CD14-positive monocyte (primary cell): ENCODE measurements at regions not wholly inside any gene's neighbourhood (a gene's known extent, or its start where the extent isn't known, plus 50 kb on each side); places are given as distances from the start of the nearest gene placed in this dataset.

Experiments
- DNase-seq, 3 donors: peaks; one replicate each; pipeline ENCODE4 v3.0.0-alpha.2; 2011 to 2022
- H2AFZ ChIP-seq: 2 replicates; pipeline ENCODE4 v1.6.0; 2012; ENCODE audit warnings: mild to moderate bottlenecking, low read depth, low read length, inconsistent platforms; ENCODE audit not compliant: insufficient read depth, poor library complexity, severe bottlenecking
- H3K27ac ChIP-seq, 2 donors: 1 replicate in 1 of 2; 2 replicates in 1 of 2; pipeline ENCODE4 v1.5.1; 2012 to 2013; ENCODE audit warnings: low read length in 2 of 2, control low read depth in 1 of 2, inconsistent platforms in 1 of 2, low read depth in 1 of 2, mild to moderate bottlenecking in 1 of 2
- H3K27me3 ChIP-seq, 2 donors: one replicate each; pipeline versions ENCODE4 v1.6.0 to v1.6.1; 2011 to 2013; ENCODE audit warnings: low read length in 2 of 2; ENCODE audit not compliant: control insufficient read depth in 2 of 2, insufficient read depth in 2 of 2
- H3K36me3 ChIP-seq, 2 donors: replicated peaks in 1 of 2; 1 replicate in 1 of 2; 2 replicates in 1 of 2; pipeline versions ENCODE4 v1.5.1 to v1.6.1; 2012 to 2013; ENCODE audit warnings: low read length in 2 of 2, control low read depth in 1 of 2, inconsistent platforms in 1 of 2, mild to moderate bottlenecking in 1 of 2; ENCODE audit not compliant: insufficient read depth in 2 of 2, control insufficient read depth in 1 of 2
- H3K4me1 ChIP-seq, 2 donors: 1 replicate in 1 of 2; 2 replicates in 1 of 2; pipeline versions ENCODE4 v1.5.1 to v1.6.1; 2012 to 2013; ENCODE audit warnings: low read length in 2 of 2, control low read depth in 1 of 2, inconsistent platforms in 1 of 2, mild to moderate bottlenecking in 1 of 2, moderate library complexity in 1 of 2; ENCODE audit not compliant: insufficient read depth in 2 of 2, control insufficient read depth in 1 of 2
- H3K4me2 ChIP-seq: replicated peaks from 2 replicates; pipeline ENCODE3; 2012; ENCODE audit warnings: low read length, moderate library complexity, mild to moderate bottlenecking; ENCODE audit not compliant: poor library complexity, severe bottlenecking; ENCODE audit errors: extremely low read depth
- H3K4me3 ChIP-seq, 3 experiments: fragments of 200-600 bp in 1 of 3; sonication (generic) in 1 of 3; replicated peaks in 1 of 3; 1 replicate in 2 of 3; 2 replicates in 1 of 3; pipeline ENCODE4 v1.5.1; 2011 to 2013; ENCODE audit warnings: low read length in 3 of 3, mild to moderate bottlenecking in 3 of 3, control low read depth in 2 of 3, low read depth in 2 of 3, inconsistent platforms in 1 of 3, moderate library complexity in 1 of 3
- H3K79me2 ChIP-seq: 2 replicates; pipeline ENCODE4 v1.6.0; 2012; ENCODE audit warnings: mild to moderate bottlenecking, control low read depth, inconsistent platforms, low read length, moderate library complexity; ENCODE audit not compliant: insufficient read depth
- H3K9ac ChIP-seq: 2 replicates; pipeline ENCODE4 v1.6.0; 2017; ENCODE audit warnings: low read length, mild to moderate bottlenecking; ENCODE audit not compliant: insufficient read depth, poor library complexity, severe bottlenecking
- H3K9me3 ChIP-seq, 2 donors: replicated peaks in 1 of 2; 1 replicate in 1 of 2; 2 replicates in 1 of 2; pipeline versions ENCODE4 v1.5.1 to v1.6.1; 2012 to 2013; ENCODE audit warnings: low read length in 2 of 2, control low read depth in 1 of 2; ENCODE audit not compliant: control insufficient read depth in 1 of 2, insufficient read depth in 1 of 2
- H4K20me1 ChIP-seq: 2 replicates; pipeline ENCODE4 v1.6.0; 2012; ENCODE audit warnings: mild to moderate bottlenecking, low read length, control low read depth, moderate library complexity; ENCODE audit not compliant: insufficient read depth
- H3K27ac Mint-ChIP-seq, 7 donors: one replicate each; pipeline ENCODE4 v1.8.0; 2020; ENCODE audit warnings: mild to moderate bottlenecking in 7 of 7, mixed read lengths in 7 of 7, moderate library complexity in 6 of 7, inconsistent platforms in 2 of 7
- H3K27me3 Mint-ChIP-seq, 3 donors: one replicate each; pipeline ENCODE4 v1.8.0; 2021 to 2022; ENCODE audit warnings: low read depth in 3 of 3, mild to moderate bottlenecking in 3 of 3, mixed read lengths in 3 of 3, moderate library complexity in 3 of 3, inconsistent platforms in 1 of 3
- H3K36me3 Mint-ChIP-seq, 2 donors: one replicate each; pipeline ENCODE4 v1.8.0; 2020; ENCODE audit warnings: mixed read lengths in 2 of 2, inconsistent platforms in 1 of 2, mild to moderate bottlenecking in 1 of 2
- H3K4me1 Mint-ChIP-seq: one replicate; pipeline ENCODE4 v1.8.0; 2020; ENCODE audit warnings: mild to moderate bottlenecking, mixed read lengths
- H3K4me3 Mint-ChIP-seq, 2 donors: one replicate each; pipeline ENCODE4 v1.8.0; 2020; ENCODE audit warnings: mild to moderate bottlenecking in 2 of 2, mixed read lengths in 2 of 2, moderate library complexity in 1 of 2
- H3K9me3 Mint-ChIP-seq, 7 donors: one replicate each; pipeline ENCODE4 v1.8.0; 2020 to 2022; ENCODE audit warnings: mixed read lengths in 7 of 7, mild to moderate bottlenecking in 6 of 7, moderate library complexity in 6 of 7, inconsistent platforms in 2 of 7
- WGBS: methylation state at CpG from one replicate; pipeline ENCODE4 v1.1.5; 2013; ENCODE audit warnings: missing lambda C conversion rate; ENCODE audit not compliant: insufficient coverage; 5-methylcytosine and 5-hydroxymethylcytosine counted together
- intact Hi-C, 2 donors: fragments of 100-400 bp; cut with micrococcal nuclease; formaldehyde crosslinking; loops; one replicate each; pipeline versions ENCODE4 v1.15.0 to v1.15.1; 2023
- TF ChIP-seq, protein P1 (sequence below): fragments of 200-600 bp; IDR thresholded peaks from one replicate; pipeline ENCODE4 v1.8.0; 2022; ENCODE audit warnings: antibody characterized with exemption, mild to moderate bottlenecking

DNA sequence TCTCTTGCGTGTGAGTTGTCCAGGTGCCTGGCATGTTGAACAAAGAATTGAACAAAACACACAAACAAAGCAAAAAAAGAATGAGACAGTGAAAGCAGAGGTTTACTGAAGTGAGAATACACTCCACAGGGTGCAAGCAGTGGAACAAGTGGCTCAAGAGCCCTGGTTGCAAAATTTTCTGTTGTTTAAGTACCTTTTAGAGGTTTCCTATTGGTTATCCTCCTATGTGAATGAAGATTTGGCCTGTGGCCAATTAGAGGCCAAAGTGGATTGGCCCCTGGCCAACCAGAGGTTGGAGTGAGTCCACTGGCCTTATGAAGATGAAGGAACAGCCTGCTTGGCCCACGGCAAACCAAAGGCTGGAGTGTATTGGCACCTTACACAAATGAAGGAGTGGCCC is 1188.5 kb upstream of the NRXN1 start:
- no peak overlapping the region for H3K4me3 ChIP-seq
- no peak overlapping the region for H3K9ac ChIP-seq
- no peak overlapping the region for H2AFZ ChIP-seq
- TF ChIP-seq, protein P1, sequence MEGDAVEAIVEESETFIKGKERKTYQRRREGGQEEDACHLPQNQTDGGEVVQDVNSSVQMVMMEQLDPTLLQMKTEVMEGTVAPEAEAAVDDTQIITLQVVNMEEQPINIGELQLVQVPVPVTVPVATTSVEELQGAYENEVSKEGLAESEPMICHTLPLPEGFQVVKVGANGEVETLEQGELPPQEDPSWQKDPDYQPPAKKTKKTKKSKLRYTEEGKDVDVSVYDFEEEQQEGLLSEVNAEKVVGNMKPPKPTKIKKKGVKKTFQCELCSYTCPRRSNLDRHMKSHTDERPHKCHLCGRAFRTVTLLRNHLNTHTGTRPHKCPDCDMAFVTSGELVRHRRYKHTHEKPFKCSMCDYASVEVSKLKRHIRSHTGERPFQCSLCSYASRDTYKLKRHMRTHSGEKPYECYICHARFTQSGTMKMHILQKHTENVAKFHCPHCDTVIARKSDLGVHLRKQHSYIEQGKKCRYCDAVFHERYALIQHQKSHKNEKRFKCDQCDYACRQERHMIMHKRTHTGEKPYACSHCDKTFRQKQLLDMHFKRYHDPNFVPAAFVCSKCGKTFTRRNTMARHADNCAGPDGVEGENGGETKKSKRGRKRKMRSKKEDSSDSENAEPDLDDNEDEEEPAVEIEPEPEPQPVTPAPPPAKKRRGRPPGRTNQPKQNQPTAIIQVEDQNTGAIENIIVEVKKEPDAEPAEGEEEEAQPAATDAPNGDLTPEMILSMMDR, result no peak
- H3K27ac ChIP-seq, result no peak overlapping the region
- no peak overlapping the region for H3K4me3 Mint-ChIP-seq
- no peaks in the 10 kb centered on the region for H3K36me3 ChIP-seq
- H3K27ac Mint-ChIP-seq, result no peak overlapping the region
- H3K9me3 Mint-ChIP-seq, result peaks cover 0 to 3% (median 0%) of the 10 kb centered on the region in 7 donors
- H3K9me3 ChIP-seq, result no peaks in the 10 kb centered on the region
- H3K4me1 ChIP-seq, result no peaks in the 10 kb centered on the region
- H3K27me3 ChIP-seq, result no peaks in the 10 kb centered on the region
- H3K4me2 ChIP-seq, result no peak overlapping the region
- H3K27me3 Mint-ChIP-seq, result no peaks in the 10 kb centered on the region
- H3K79me2 ChIP-seq, result no peaks in the 10 kb centered on the region
- intact Hi-C loops, result no loop called here
- no peak for DNase-seq
- 92% methylated on average over 1 of the region's 2 CpGs for WGBS
- H4K20me1 ChIP-seq, result no peaks in the 10 kb centered on the region
- no peaks in the 10 kb centered on the region for H3K36me3 Mint-ChIP-seq
- H3K4me1 Mint-ChIP-seq, result no peaks in the 10 kb centered on the region

- Histone ChIP-seq H2AFZ (no peak overlapping the region), H3K4me3 (no peak overlapping the region)
- intact Hi-C loops, result no loop called here
Observed at GRCh38 chr2:52210611-52211010, 1178.7 kb upstream of the NRXN1 start.

More at GRCh38 chr2:52210611-52211010, 1178.7 kb upstream of the NRXN1 start:
- H3K9me3 ChIP-seq, result no peaks in the 10 kb centered on the region
- no peaks in the 10 kb centered on the region for H3K36me3 ChIP-seq
- Mint-ChIP-seq H3K27ac (no peak overlapping the region), H3K27me3 (peaks cover 0 to 1% (median 0%) of the 10 kb centered on the region in 3 donors), H3K9me3 (peaks cover 0 to 3% (median 2%) of the 10 kb centered on the region in 7 donors), H3K4me3 (no peak overlapping the region), H3K4me1 (no peaks in the 10 kb centered on the region), H3K36me3 (no peaks in the 10 kb centered on the region)
- no peaks in the 10 kb centered on the region for H3K79me2 ChIP-seq
- TF ChIP-seq, protein P1, result no peak
- H3K27ac ChIP-seq, result no peak overlapping the region
- no peak overlapping the region for H3K9ac ChIP-seq
- H3K4me1 ChIP-seq, result no peaks in the 10 kb centered on the region
- no peaks in the 10 kb centered on the region for H3K27me3 ChIP-seq
- WGBS, result no CpG with 5 or more reads among the region's 2 CpGs
- no peaks in the 10 kb centered on the region for H4K20me1 ChIP-seq
- H3K4me2 ChIP-seq, result no peak overlapping the region
- no peak for DNase-seq
